Immature natural killer cell (primary cell): ENCODE measurements at regions not wholly inside any gene's neighbourhood (a gene's known extent, or its start where the extent isn't known, plus 50 kb on each side); places are given as distances from the start of the nearest gene placed in this dataset.

Experiments used
- DNase-seq, 3 donors: peaks; one replicate each; pipeline ENCODE4 v3.0.0; 2022; ENCODE audit warnings: mixed read lengths in 1 of 3
- H3K27ac Mint-ChIP-seq, 6 donors: one replicate each; pipeline ENCODE4 v1.8.0; 2020; ENCODE audit warnings: mixed read lengths in 6 of 6, mild to moderate bottlenecking in 5 of 6, inconsistent platforms in 4 of 6, moderate library complexity in 3 of 6
- H3K27me3 Mint-ChIP-seq, 3 donors: one replicate each; pipeline ENCODE4 v1.8.0; 2020 to 2021; ENCODE audit warnings: low read depth in 3 of 3, mild to moderate bottlenecking in 3 of 3, mixed read lengths in 3 of 3, moderate library complexity in 3 of 3, inconsistent platforms in 1 of 3
- H3K36me3 Mint-ChIP-seq, 3 donors: one replicate each; pipeline ENCODE4 v1.8.0; 2020; ENCODE audit warnings: mixed read lengths in 3 of 3, inconsistent platforms in 2 of 3, mild to moderate bottlenecking in 2 of 3
- H3K4me1 Mint-ChIP-seq, 2 donors: one replicate each; pipeline ENCODE4 v1.8.0; 2020; ENCODE audit warnings: inconsistent platforms in 2 of 2, mild to moderate bottlenecking in 2 of 2, mixed read lengths in 2 of 2, moderate library complexity in 1 of 2
- H3K4me3 Mint-ChIP-seq, 5 donors: one replicate each; pipeline ENCODE4 v1.8.0; 2020; ENCODE audit warnings: mild to moderate bottlenecking in 5 of 5, mixed read lengths in 5 of 5, inconsistent platforms in 3 of 5, moderate library complexity in 3 of 5
- H3K9me3 Mint-ChIP-seq, 6 donors: one replicate each; pipeline ENCODE4 v1.8.0; 2020; ENCODE audit warnings: mild to moderate bottlenecking in 6 of 6, mixed read lengths in 6 of 6, inconsistent platforms in 4 of 6, moderate library complexity in 3 of 6

- no peaks in the 10 kb centered on the region for H3K27me3 Mint-ChIP-seq
- no peak overlapping the region for H3K27ac Mint-ChIP-seq
- no peak overlapping the region for H3K4me3 Mint-ChIP-seq
- no peaks in the 10 kb centered on the region for H3K9me3 Mint-ChIP-seq
- peaks cover 17 to 28% of the 10 kb centered on the region in 2 donors for H3K4me1 Mint-ChIP-seq
- peaks cover 4 to 7% (median 6%) of the 10 kb centered on the region in 3 donors for H3K36me3 Mint-ChIP-seq
- DNase-seq, result no peak
Measured at GRCh38 chr5:116375926-116376325, 198.7 kb downstream of the SEMA6A start.

DNA sequence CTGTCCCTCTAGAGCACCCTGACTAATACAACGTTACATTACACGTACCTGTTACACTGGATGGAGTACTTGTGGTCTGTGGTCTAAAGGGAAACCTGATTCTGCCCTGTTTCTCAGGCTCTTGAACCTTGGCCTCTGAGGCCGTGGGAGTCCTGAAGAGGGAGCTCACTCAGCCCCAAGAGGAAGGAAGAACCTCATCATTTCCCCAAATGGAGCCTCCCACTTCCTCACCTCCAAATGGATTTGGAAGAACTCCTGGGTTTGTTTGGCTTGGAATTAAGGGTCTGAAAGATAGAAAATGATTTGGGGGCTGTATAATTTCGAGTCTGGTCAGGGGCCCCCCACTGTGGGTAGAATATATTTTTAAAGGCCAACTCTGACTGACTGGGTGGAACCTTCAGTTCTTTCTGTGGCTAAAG lies 200.2 kb downstream of the SEMA6A start:
- Mint-ChIP-seq H3K27me3 (no peaks in the 10 kb centered on the region), H3K27ac (no peak overlapping the region), H3K36me3 (peaks cover 4 to 7% (median 6%) of the 10 kb centered on the region in 3 donors), H3K4me3 (no peak overlapping the region), H3K4me1 (peaks cover 17 to 28% of the 10 kb centered on the region in 2 donors), H3K9me3 (no peaks in the 10 kb centered on the region)
- DNase-seq, result no peak

- no peaks in the 10 kb centered on the region for H3K27me3 Mint-ChIP-seq
- DNase-seq, result no peak
- H3K27ac Mint-ChIP-seq, result no peak overlapping the region
- no peak overlapping the region for H3K4me3 Mint-ChIP-seq
- peaks cover 14 to 24% of the 10 kb centered on the region in 2 donors for H3K4me1 Mint-ChIP-seq
- peaks cover 4 to 7% (median 6%) of the 10 kb centered on the region in 3 donors for H3K36me3 Mint-ChIP-seq
- H3K9me3 Mint-ChIP-seq, result no peaks in the 10 kb centered on the region
Measured at GRCh38 chr5:116372931-116373597, 201.6 kb downstream of the SEMA6A start.

- Mint-ChIP-seq H3K36me3 (peaks cover 4 to 7% (median 6%) of the 10 kb centered on the region in 3 donors), H3K27me3 (no peaks in the 10 kb centered on the region), H3K27ac (peak overlapping the region in 1 of 6 donors; percentile 3), H3K9me3 (no peaks in the 10 kb centered on the region), H3K4me1 (peaks cover 14 to 22% of the 10 kb centered on the region in 2 donors), H3K4me3 (no peak overlapping the region)
- DNase-seq, result no peak
Measured at GRCh38 chr5:116371935-116372334, 202.7 kb downstream of the SEMA6A start.

GRCh38 chr5:116371431-116371830 lies 203.2 kb downstream of the SEMA6A start:
- DNase-seq, result no peak
- Mint-ChIP-seq H3K9me3 (no peaks in the 10 kb centered on the region), H3K27me3 (no peaks in the 10 kb centered on the region), H3K4me1 (peaks cover 14 to 22% of the 10 kb centered on the region in 2 donors), H3K36me3 (peaks cover under 1 to 6% (median 3%) of the 10 kb centered on the region in 3 donors), H3K27ac (peak overlapping the region in 1 of 6 donors; percentile 1), H3K4me3 (no peak overlapping the region)

DNA sequence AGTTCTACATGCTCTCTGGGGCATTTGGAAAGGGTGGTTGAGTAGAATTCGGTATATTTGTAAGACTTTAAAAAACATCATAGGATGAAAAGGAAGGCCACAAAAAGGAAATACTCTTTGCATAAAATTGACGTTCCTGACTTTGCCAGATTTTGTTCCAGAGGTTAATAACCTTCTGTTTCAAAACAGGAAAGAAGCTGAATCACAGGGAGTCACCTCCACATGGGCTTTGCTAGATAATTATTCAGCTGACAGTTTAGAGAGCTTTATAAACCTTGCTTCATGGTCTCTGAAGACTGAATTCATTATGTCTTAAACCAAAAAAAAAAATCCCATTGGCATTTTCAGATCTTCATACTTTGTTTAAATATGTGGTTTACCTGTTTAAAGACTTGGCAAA lies 203.7 kb downstream of the SEMA6A start:
- Mint-ChIP-seq H3K4me1 (peaks cover 14 to 22% of the 10 kb centered on the region in 2 donors), H3K4me3 (no peak overlapping the region), H3K9me3 (no peaks in the 10 kb centered on the region), H3K27ac (peak overlapping the region in 1 of 6 donors; percentile 1), H3K36me3 (peaks cover under 1 to 7% (median 2%) of the 10 kb centered on the region in 3 donors), H3K27me3 (no peaks in the 10 kb centered on the region)
- no peak for DNase-seq

- H3K27ac Mint-ChIP-seq, result no peak overlapping the region
- DNase-seq, result no peak
- no peaks in the 10 kb centered on the region for H3K27me3 Mint-ChIP-seq
- peaks cover 7 to 9% (median 7%) of the 10 kb centered on the region in 3 donors for H3K36me3 Mint-ChIP-seq
- H3K4me1 Mint-ChIP-seq, result peaks cover 14 to 22% of the 10 kb centered on the region in 2 donors
- H3K9me3 Mint-ChIP-seq, result no peaks in the 10 kb centered on the region
- no peak overlapping the region for H3K4me3 Mint-ChIP-seq
Measured at GRCh38 chr5:116370149-116370548, 204.5 kb downstream of the SEMA6A start.

- H3K36me3 Mint-ChIP-seq, result peaks cover 7 to 13% (median 9%) of the 10 kb centered on the region in 3 donors
Measured at GRCh38 chr5:116365006-116365496, 209.6 kb downstream of the SEMA6A start.

GRCh38 chr5:116363780-116364179 lies 210.8 kb downstream of the SEMA6A start:
- no peak overlapping the region for H3K27ac Mint-ChIP-seq
- DNase-seq, result no peak
- H3K36me3 Mint-ChIP-seq, result peaks cover 7 to 13% (median 9%) of the 10 kb centered on the region in 3 donors
- H3K9me3 Mint-ChIP-seq, result no peaks in the 10 kb centered on the region
- H3K27me3 Mint-ChIP-seq, result no peaks in the 10 kb centered on the region
- no peak overlapping the region for H3K4me3 Mint-ChIP-seq
- H3K4me1 Mint-ChIP-seq, result peaks cover 17 to 18% of the 10 kb centered on the region in 2 donors

More at GRCh38 chr5:116365006-116365496, 209.6 kb downstream of the SEMA6A start:
- H3K27me3 Mint-ChIP-seq, result no peaks in the 10 kb centered on the region
- H3K4me3 Mint-ChIP-seq, result no peak overlapping the region
- H3K9me3 Mint-ChIP-seq, result no peaks in the 10 kb centered on the region
- no peak for DNase-seq
- no peak overlapping the region for H3K27ac Mint-ChIP-seq
- H3K4me1 Mint-ChIP-seq, result peaks cover 5 to 6% of the 10 kb centered on the region in 2 donors

DNA sequence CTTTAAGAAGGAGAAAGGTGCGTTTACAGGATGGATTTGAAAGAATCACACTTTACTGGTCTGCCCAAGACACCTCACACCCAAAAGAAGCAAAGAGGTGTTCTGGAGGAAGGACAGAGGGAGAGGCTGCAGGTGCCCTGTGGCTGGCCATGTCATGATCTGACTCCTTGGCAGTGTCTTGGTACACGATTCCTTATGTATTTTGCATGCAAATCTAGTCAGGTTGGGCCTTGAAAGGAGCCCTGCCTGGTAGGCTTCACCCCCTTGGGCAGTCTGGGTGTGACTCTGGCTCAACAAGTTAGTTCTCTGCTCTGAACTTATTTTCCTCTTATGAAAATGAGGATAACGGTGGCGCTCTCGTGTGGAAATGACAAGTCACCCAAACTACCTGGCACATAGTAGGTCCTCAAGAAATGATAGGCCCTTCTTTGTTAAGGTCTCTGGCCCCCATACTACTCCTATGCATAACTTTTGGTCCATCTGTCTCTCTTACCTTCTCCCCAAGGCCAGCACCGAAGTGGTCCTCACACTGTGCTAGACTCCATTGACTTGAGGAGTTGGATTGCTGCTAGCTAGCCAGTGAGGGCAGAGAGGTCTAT lies 212.5 kb downstream of the SEMA6A start:
- no peak for DNase-seq
- Mint-ChIP-seq H3K27me3 (peaks cover 0 to 2% (median 0%) of the 10 kb centered on the region in 3 donors), H3K9me3 (no peaks in the 10 kb centered on the region), H3K36me3 (peaks cover 7 to 13% (median 9%) of the 10 kb centered on the region in 3 donors), H3K27ac (no peak overlapping the region), H3K4me1 (peaks cover 24 to 27% of the 10 kb centered on the region in 2 donors), H3K4me3 (no peak overlapping the region)

DNA sequence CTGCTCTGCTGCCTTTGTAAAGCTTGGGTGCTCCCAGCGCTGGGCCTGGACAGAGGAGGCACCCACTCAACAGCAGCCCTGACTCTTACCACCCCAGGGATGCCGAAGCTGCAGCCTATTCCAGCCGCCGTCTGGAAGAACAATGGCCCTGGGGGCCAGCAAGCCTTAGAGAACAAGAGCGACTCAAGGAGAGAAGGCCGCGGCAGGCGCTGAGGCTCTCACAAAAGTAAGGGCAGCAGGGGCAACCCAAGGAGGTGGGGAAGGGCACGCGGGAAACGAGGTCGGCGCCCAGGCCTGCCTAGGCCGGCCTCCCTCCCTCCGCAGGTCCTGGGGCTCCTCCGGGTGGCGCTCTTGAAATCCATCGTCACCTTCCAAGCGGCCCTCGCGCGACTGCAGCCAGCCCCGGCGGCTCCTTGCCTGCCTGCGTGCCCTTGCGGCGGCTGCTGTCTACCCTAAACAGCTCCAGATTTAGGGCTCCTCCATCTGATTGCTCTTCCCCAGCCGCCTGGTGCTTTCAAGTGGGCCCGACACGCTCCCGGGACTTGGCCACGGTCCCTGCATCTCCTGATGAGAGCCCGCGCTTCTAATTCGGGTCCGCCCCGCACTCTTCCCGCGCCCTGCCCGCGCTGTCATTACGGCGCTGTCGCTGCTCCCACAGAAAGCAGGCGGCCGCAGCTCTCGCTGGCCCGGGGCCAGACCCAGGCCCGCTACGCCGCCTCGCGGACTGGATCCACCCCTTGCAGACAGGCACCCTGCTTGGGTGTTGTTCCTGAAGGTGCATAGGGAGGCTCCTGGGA lies 213.3 kb downstream of the SEMA6A start:
- Mint-ChIP-seq H3K4me3 (no peak overlapping the region), H3K36me3 (peaks cover 8 to 13% (median 9%) of the 10 kb centered on the region in 3 donors), H3K27ac (no peak overlapping the region), H3K4me1 (peaks cover 24 to 27% of the 10 kb centered on the region in 2 donors), H3K9me3 (no peaks in the 10 kb centered on the region), H3K27me3 (peaks cover 0 to 2% (median 0%) of the 10 kb centered on the region in 3 donors)
- no peak for DNase-seq

- no peaks in the 10 kb centered on the region for H3K9me3 Mint-ChIP-seq
- H3K4me3 Mint-ChIP-seq, result no peak overlapping the region
- no peak for DNase-seq
- H3K36me3 Mint-ChIP-seq, result peaks cover 3 to 10% (median 7%) of the 10 kb centered on the region in 3 donors
- peak overlapping the region in 1 of 6 donors; percentile 23 for H3K27ac Mint-ChIP-seq
- peaks cover 0 to 2% (median 0%) of the 10 kb centered on the region in 3 donors for H3K27me3 Mint-ChIP-seq
- peaks cover 24 to 27% of the 10 kb centered on the region in 2 donors for H3K4me1 Mint-ChIP-seq
Measured at GRCh38 chr5:116360008-116360853, 214.4 kb downstream of the SEMA6A start.

GRCh38 chr5:116359592-116359991 lies 215.0 kb downstream of the SEMA6A start:
- H3K9me3 Mint-ChIP-seq, result no peaks in the 10 kb centered on the region
- no peak overlapping the region for H3K27ac Mint-ChIP-seq
- H3K4me1 Mint-ChIP-seq, result peaks cover 24 to 27% of the 10 kb centered on the region in 2 donors
- no peak for DNase-seq
- H3K4me3 Mint-ChIP-seq, result no peak overlapping the region
- peaks cover 0 to 2% (median 0%) of the 10 kb centered on the region in 3 donors for H3K27me3 Mint-ChIP-seq
- H3K36me3 Mint-ChIP-seq, result peaks cover 4 to 13% (median 4%) of the 10 kb centered on the region in 3 donors
